GM23248 (cell line): ENCODE measurements at regions not wholly inside any gene's neighbourhood (a gene's known extent, or its start where the extent isn't known, plus 50 kb on each side); places are given as distances from the start of the nearest gene placed in this dataset.

Source experiments
- DNase-seq: peaks from one replicate; pipeline ENCODE4 v3.0.0-alpha.2; 2015
- H2AFZ ChIP-seq: fragments of 200-600 bp; sonication (generic); 2 replicates; pipeline ENCODE4 v1.6.1; 2016; ENCODE audit warnings: antibody characterized with exemption
- H3F3A ChIP-seq: fragments of 200-600 bp; sonication (generic); 2 replicates; pipeline ENCODE4 v1.6.1; 2016; ENCODE audit warnings: mild to moderate bottlenecking, antibody characterized with exemption, mixed run types; ENCODE audit not compliant: insufficient read depth
- H3K27ac ChIP-seq: fragments of 200-600 bp; sonication (generic); 2 replicates; pipeline ENCODE4 v1.5.1; 2016; ENCODE audit warnings: mild to moderate bottlenecking
- H3K27me3 ChIP-seq: fragments of 200-600 bp; sonication (generic); replicated peaks from 2 replicates; pipeline ENCODE4 v1.6.1; 2016; ENCODE audit warnings: mild to moderate bottlenecking; ENCODE audit not compliant: insufficient read depth
- H3K36me3 ChIP-seq: fragments of 200-600 bp; sonication (generic); 2 replicates; pipeline ENCODE4 v1.6.1; 2016; ENCODE audit warnings: low read depth, mild to moderate bottlenecking
- H3K4me1 ChIP-seq: fragments of 200-600 bp; sonication (generic); 2 replicates; pipeline ENCODE4 v1.6.1; 2016; ENCODE audit warnings: mild to moderate bottlenecking; ENCODE audit not compliant: insufficient read depth
- H3K4me2 ChIP-seq: fragments of 200-600 bp; sonication (generic); one replicate; pipeline ENCODE4 v1.6.1; 2016; ENCODE audit warnings: mild to moderate bottlenecking; ENCODE audit not compliant: unreplicated experiment
- H3K4me3 ChIP-seq: fragments of 200-600 bp; sonication (generic); 2 replicates; pipeline ENCODE4 v1.5.1; 2016; ENCODE audit warnings: mild to moderate bottlenecking
- H3K79me2 ChIP-seq: fragments of 200-600 bp; sonication (generic); 2 replicates; pipeline ENCODE4 v1.6.1; 2016; ENCODE audit warnings: mild to moderate bottlenecking; ENCODE audit not compliant: insufficient read depth
- H3K9ac ChIP-seq: fragments of 200-600 bp; sonication (generic); 2 replicates; pipeline ENCODE4 v1.6.1; 2016; ENCODE audit warnings: mild to moderate bottlenecking
- H3K9me2 ChIP-seq: fragments of 200-600 bp; sonication (generic); 2 replicates; pipeline ENCODE4 v1.6.1; 2016; ENCODE audit warnings: mixed run types, mild to moderate bottlenecking, moderate library complexity; ENCODE audit not compliant: insufficient read depth
- H3K9me3 ChIP-seq: fragments of 200-600 bp; sonication (generic); one replicate; pipeline ENCODE4 v1.6.1; 2017; ENCODE audit warnings: low read depth
- H4K20me1 ChIP-seq: fragments of 200-600 bp; sonication (generic); 2 replicates; pipeline ENCODE4 v1.6.0; 2016; ENCODE audit not compliant: insufficient read depth
- EZH2 ChIP-seq: fragments of 200-600 bp; sonication (generic); IDR thresholded peaks from 2 replicates; pipeline ENCODE4 v1.6.1; 2018; ENCODE audit warnings: antibody characterized with exemption, mild to moderate bottlenecking; ENCODE audit not compliant: insufficient read depth, poor library complexity, severe bottlenecking
- EZH2phosphoT487 ChIP-seq: fragments of 200-600 bp; sonication (generic); IDR thresholded peaks from 2 replicates; pipeline ENCODE4 v1.6.1; 2018; ENCODE audit warnings: antibody characterized with exemption, moderate library complexity, mild to moderate bottlenecking, low read depth; ENCODE audit not compliant: insufficient read depth
- whole genome bisulfite sequencing, 2 experiments: methylation state at CpG; one replicate each; pipeline ENCODE4 v1.1.6; 2015 to 2017; ENCODE audit warnings: low lambda C conversion rate in 2 of 2, low coverage in 1 of 2; ENCODE audit errors: missing lambda C conversion rate in 2 of 2; 5-methylcytosine and 5-hydroxymethylcytosine counted together
- in situ Hi-C: fragments of 300-500 bp; cut with MboI; formaldehyde crosslinking; loops from 2 replicates; pipeline ENCODE4 v1.15.0; 2020

GRCh38 chr2:9127316-9127715 is 79.3 kb upstream of the ASAP2 start:
- Histone ChIP-seq H3K36me3 (no peaks in the 10 kb centered on the region), H2AFZ (no peak overlapping the region), H3K9me3 (no peaks in the 10 kb centered on the region), H4K20me1 (no peaks in the 10 kb centered on the region), H3K27me3 (no peaks in the 10 kb centered on the region), H3K4me1 (no peaks in the 10 kb centered on the region), H3K9me2 (no peaks in the 10 kb centered on the region), H3K4me2 (no peak overlapping the region), H3K4me3 (no peak overlapping the region), H3K9ac (no peak overlapping the region), H3K27ac (no peak overlapping the region), H3F3A (no peaks in the 10 kb centered on the region), H3K79me2 (no peaks in the 10 kb centered on the region)
- in situ Hi-C loops = loop anchor here (10.0 kb wide), 1 partner anchor 253 kb away; no protein-coding TSS in a partner anchor
- TF ChIP-seq EZH2phosphoT487 = no peak
- no peak for TF ChIP-seq EZH2
- DNase-seq = no peak
- WGBS, 2 experiments = 88 to 97% methylated on average over 8 of the region's 8 CpGs

- Histone ChIP-seq H3K4me2 (no peak overlapping the region), H3K9ac (no peak overlapping the region), H3K4me3 (no peak overlapping the region), H3K9me3 (no peaks in the 10 kb centered on the region), H4K20me1 (no peaks in the 10 kb centered on the region), H3K36me3 (no peaks in the 10 kb centered on the region), H3F3A (no peaks in the 10 kb centered on the region), H3K9me2 (no peaks in the 10 kb centered on the region), H2AFZ (no peak overlapping the region), H3K79me2 (no peaks in the 10 kb centered on the region), H3K27me3 (no peaks in the 10 kb centered on the region), H3K27ac (no peak overlapping the region), H3K4me1 (no peaks in the 10 kb centered on the region)
- in situ Hi-C loops = loop anchor here (10.0 kb wide), 1 partner anchor 252 kb away; no protein-coding TSS in a partner anchor
- no peak for TF ChIP-seq EZH2
- TF ChIP-seq EZH2phosphoT487 = no peak
- 88 to 95% methylated on average over 3 of the region's 3 CpGs for WGBS, 2 experiments
- DNase-seq = no peak
These were observed 80.1 kb upstream of the ASAP2 start for GRCh38 chr2:9126540-9126939.

DNA sequence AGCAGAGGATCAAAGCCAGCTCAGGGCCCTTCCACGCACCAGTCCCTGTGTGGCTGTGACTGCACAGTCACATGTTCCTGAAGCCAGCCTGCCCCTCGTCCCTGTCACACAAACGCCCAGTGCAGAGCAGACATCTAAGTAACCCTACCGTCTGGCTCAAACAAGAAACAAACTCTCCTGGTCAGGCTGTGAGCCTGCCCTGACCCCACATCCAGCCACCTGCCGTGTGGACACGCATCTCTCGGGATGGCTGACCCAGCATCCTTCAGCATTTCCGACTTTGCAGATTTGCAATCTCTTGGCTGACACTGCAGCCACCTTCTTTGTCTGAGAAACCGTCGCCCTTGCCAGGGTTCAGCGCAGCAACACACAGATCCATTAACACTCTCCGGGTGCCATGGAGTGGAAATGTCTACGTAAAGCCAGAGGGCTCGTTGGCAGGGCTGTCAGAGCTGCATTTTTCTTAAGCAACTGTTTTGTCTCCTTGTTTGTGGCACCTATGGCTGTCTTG is 82.3 kb upstream of the ASAP2 start:
- H4K20me1 ChIP-seq = no peaks in the 10 kb centered on the region
- no peaks in the 10 kb centered on the region for H3K9me3 ChIP-seq
- no peaks in the 10 kb centered on the region for H3K36me3 ChIP-seq
- no peak overlapping the region for H3K27ac ChIP-seq
- H3K4me1 ChIP-seq = no peaks in the 10 kb centered on the region
- 68% methylated on average over 14 of the region's 14 CpGs for WGBS, 2 experiments
- no peaks in the 10 kb centered on the region for H3K27me3 ChIP-seq
- no peaks in the 10 kb centered on the region for H3K79me2 ChIP-seq
- no peak overlapping the region for H2AFZ ChIP-seq
- H3F3A ChIP-seq = no peaks in the 10 kb centered on the region
- H3K9ac ChIP-seq = no peak overlapping the region
- no peak for TF ChIP-seq EZH2phosphoT487
- TF ChIP-seq EZH2 = no peak
- no peak overlapping the region for H3K4me3 ChIP-seq
- no peak overlapping the region for H3K4me2 ChIP-seq
- no peaks in the 10 kb centered on the region for H3K9me2 ChIP-seq
- DNase-seq = no peak
- in situ Hi-C loops = loop anchor here (10.0 kb wide), 1 partner anchor 249 kb away; no protein-coding TSS in a partner anchor

DNA sequence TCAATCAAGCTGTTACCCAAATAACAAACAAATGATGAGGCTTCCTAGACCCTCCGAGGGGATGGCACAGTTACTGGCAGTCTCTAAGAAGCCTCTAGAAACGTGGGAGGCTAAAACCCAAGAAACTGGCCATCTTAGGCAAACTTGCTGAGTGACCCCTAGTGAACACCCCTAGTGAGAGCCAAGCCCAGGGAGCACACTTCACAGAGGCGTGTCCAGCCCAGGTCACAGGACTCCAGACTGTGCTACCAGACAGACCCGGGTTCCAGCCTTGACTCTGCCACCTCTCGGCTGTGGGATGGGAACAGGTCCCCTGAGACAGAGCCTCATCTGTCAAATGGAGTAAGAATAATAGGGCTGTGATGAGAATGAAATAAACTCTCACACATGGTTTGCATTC is 83.5 kb upstream of the ASAP2 start:
- 70 to 74% methylated on average over 5 of the region's 5 CpGs for WGBS, 2 experiments
- no peak overlapping the region for H3K9ac ChIP-seq
- H3K27ac ChIP-seq = no peak overlapping the region
- no peak overlapping the region for H3K4me2 ChIP-seq
- H3K4me3 ChIP-seq = no peak overlapping the region
- DNase-seq = no peak
- H3K9me2 ChIP-seq = no peaks in the 10 kb centered on the region
- H4K20me1 ChIP-seq = no peaks in the 10 kb centered on the region
- H3F3A ChIP-seq = no peaks in the 10 kb centered on the region
- H3K79me2 ChIP-seq = no peaks in the 10 kb centered on the region
- H3K36me3 ChIP-seq = no peaks in the 10 kb centered on the region
- in situ Hi-C loops = loop anchor here (10.0 kb wide), 1 partner anchor 248 kb away; no protein-coding TSS in a partner anchor
- no peaks in the 10 kb centered on the region for H3K4me1 ChIP-seq
- H3K27me3 ChIP-seq = no peaks in the 10 kb centered on the region
- H3K9me3 ChIP-seq = no peaks in the 10 kb centered on the region
- TF ChIP-seq EZH2 = no peak
- no peak for TF ChIP-seq EZH2phosphoT487
- H2AFZ ChIP-seq = no peak overlapping the region
